Endodermal cell (in vitro differentiated cells): ENCODE measurements at regions not wholly inside any gene's neighbourhood (a gene's known extent, or its start where the extent isn't known, plus 50 kb on each side); places are given as distances from the start of the nearest gene placed in this dataset.

Source experiments
- DNase-seq: peaks from one replicate; pipeline ENCODE4 v3.0.0-alpha.2; 2017
- H3K27ac ChIP-seq: 2 replicates; pipeline ENCODE4 v1.5.1; 2013; ENCODE audit warnings: mild to moderate bottlenecking, low read depth, low read length, moderate library complexity
- H3K27me3 ChIP-seq: 2 replicates; pipeline ENCODE4 v1.6.1; 2013; ENCODE audit warnings: mild to moderate bottlenecking, low read length, moderate library complexity; ENCODE audit not compliant: insufficient read depth, control insufficient read depth, poor library complexity, severe bottlenecking
- H3K36me3 ChIP-seq: 2 replicates; pipeline ENCODE4 v1.7.0; 2013; ENCODE audit warnings: mild to moderate bottlenecking, low read length, moderate library complexity; ENCODE audit not compliant: control insufficient read depth, insufficient read depth
- H3K4me1 ChIP-seq: one replicate; pipeline ENCODE4 v1.7.0; 2013; ENCODE audit warnings: low read length; ENCODE audit not compliant: control insufficient read depth, insufficient read depth
- H3K4me3 ChIP-seq: 2 replicates; pipeline ENCODE4 v1.5.1; 2013; ENCODE audit warnings: mild to moderate bottlenecking, low read length, moderate library complexity
- H3K9ac ChIP-seq: 2 replicates; pipeline ENCODE4 v1.6.1; 2013; ENCODE audit warnings: mild to moderate bottlenecking, low read length, moderate library complexity; ENCODE audit not compliant: poor library complexity, severe bottlenecking; ENCODE audit errors: extremely low read depth
- H3K9me3 ChIP-seq: 2 replicates; pipeline ENCODE4 v1.6.1; 2013; ENCODE audit warnings: mild to moderate bottlenecking, low read length, moderate library complexity; ENCODE audit not compliant: control insufficient read depth
- H3K27ac Mint-ChIP-seq: 2 replicates; pipeline ENCODE4 v1.8.0; 2020; ENCODE audit warnings: mixed read lengths
- H3K27me3 Mint-ChIP-seq: 2 replicates; pipeline ENCODE4 v1.8.0; 2021; ENCODE audit warnings: mild to moderate bottlenecking, mixed read lengths; ENCODE audit not compliant: insufficient read depth
- H3K36me3 Mint-ChIP-seq: 2 replicates; pipeline ENCODE4 v1.8.0; 2020; ENCODE audit warnings: low read depth, mixed read lengths
- H3K4me1 Mint-ChIP-seq: 2 replicates; pipeline ENCODE4 v1.8.0; 2020; ENCODE audit warnings: mixed read lengths
- H3K4me3 Mint-ChIP-seq: 2 replicates; pipeline ENCODE4 v1.8.0; 2020; ENCODE audit warnings: mild to moderate bottlenecking, moderate library complexity, mixed read lengths
- H3K9me3 Mint-ChIP-seq: 2 replicates; pipeline ENCODE4 v1.8.0; 2020; ENCODE audit warnings: mild to moderate bottlenecking, mixed read lengths
- WGBS, 2 experiments: methylation state at CpG; one replicate each; pipeline versions ENCODE4 v1.1.5 to v1.1.7; 2013; ENCODE audit warnings: missing lambda C conversion rate in 2 of 2, mixed read lengths in 1 of 2; ENCODE audit not compliant: insufficient coverage in 1 of 2, insufficient read length in 1 of 2; 5-methylcytosine and 5-hydroxymethylcytosine counted together
- TF ChIP-seq, protein P1 (sequence below): fragments of 200-600 bp; sonication (generic); conservative IDR thresholded peaks from 2 replicates; pipeline ENCODE4 v1.5.0; 2021; ENCODE audit warnings: antibody characterized with exemption, mild to moderate bottlenecking

- no peaks in the 10 kb centered on the region for H3K4me1 Mint-ChIP-seq
- no peak overlapping the region for H3K27ac ChIP-seq
- 92% methylated on average over 11 to 12 of the region's 12 CpGs for WGBS, 2 experiments
- H3K27ac Mint-ChIP-seq, result no peak overlapping the region
- H3K4me1 ChIP-seq, result no peaks in the 10 kb centered on the region
- H3K9me3 Mint-ChIP-seq, result peaks cover 6% of the 10 kb centered on the region
- H3K9ac ChIP-seq, result no peak overlapping the region
- no peaks in the 10 kb centered on the region for H3K27me3 ChIP-seq
- H3K4me3 Mint-ChIP-seq, result no peak overlapping the region
- no peaks in the 10 kb centered on the region for H3K36me3 ChIP-seq
- H3K36me3 Mint-ChIP-seq, result no peaks in the 10 kb centered on the region
- no peaks in the 10 kb centered on the region for H3K27me3 Mint-ChIP-seq
- no peak overlapping the region for H3K4me3 ChIP-seq
- H3K9me3 ChIP-seq, result no peaks in the 10 kb centered on the region
- TF ChIP-seq, protein P1, sequence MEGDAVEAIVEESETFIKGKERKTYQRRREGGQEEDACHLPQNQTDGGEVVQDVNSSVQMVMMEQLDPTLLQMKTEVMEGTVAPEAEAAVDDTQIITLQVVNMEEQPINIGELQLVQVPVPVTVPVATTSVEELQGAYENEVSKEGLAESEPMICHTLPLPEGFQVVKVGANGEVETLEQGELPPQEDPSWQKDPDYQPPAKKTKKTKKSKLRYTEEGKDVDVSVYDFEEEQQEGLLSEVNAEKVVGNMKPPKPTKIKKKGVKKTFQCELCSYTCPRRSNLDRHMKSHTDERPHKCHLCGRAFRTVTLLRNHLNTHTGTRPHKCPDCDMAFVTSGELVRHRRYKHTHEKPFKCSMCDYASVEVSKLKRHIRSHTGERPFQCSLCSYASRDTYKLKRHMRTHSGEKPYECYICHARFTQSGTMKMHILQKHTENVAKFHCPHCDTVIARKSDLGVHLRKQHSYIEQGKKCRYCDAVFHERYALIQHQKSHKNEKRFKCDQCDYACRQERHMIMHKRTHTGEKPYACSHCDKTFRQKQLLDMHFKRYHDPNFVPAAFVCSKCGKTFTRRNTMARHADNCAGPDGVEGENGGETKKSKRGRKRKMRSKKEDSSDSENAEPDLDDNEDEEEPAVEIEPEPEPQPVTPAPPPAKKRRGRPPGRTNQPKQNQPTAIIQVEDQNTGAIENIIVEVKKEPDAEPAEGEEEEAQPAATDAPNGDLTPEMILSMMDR, result no peak
- DNase-seq, result no peak
Observed at GRCh38 chr1:5379176-5379759, 613.0 kb downstream of the NPHP4 start.

GRCh38 chr1:5376538-5377247 lies 615.5 kb downstream of the NPHP4 start:
- H3K36me3 Mint-ChIP-seq, result peaks cover 2% of the 10 kb centered on the region
- TF ChIP-seq, protein P1, result no peak
- Histone ChIP-seq H3K4me1 (no peaks in the 10 kb centered on the region), H3K36me3 (no peaks in the 10 kb centered on the region), H3K9ac (no peak overlapping the region), H3K27ac (no peak overlapping the region), H3K9me3 (peaks cover 13% of the 10 kb centered on the region), H3K4me3 (no peak overlapping the region), H3K27me3 (no peaks in the 10 kb centered on the region)
- WGBS, 2 experiments, result 87 to 89% methylated on average over 6 of the region's 6 CpGs
- H3K9me3 Mint-ChIP-seq, result peaks cover 27% of the 10 kb centered on the region
- no peaks in the 10 kb centered on the region for H3K4me1 Mint-ChIP-seq
- DNase-seq, result peak; percentile 73
- H3K27me3 Mint-ChIP-seq, result peaks cover 2% of the 10 kb centered on the region
- no peak overlapping the region for H3K27ac Mint-ChIP-seq
- no peak overlapping the region for H3K4me3 Mint-ChIP-seq

DNA sequence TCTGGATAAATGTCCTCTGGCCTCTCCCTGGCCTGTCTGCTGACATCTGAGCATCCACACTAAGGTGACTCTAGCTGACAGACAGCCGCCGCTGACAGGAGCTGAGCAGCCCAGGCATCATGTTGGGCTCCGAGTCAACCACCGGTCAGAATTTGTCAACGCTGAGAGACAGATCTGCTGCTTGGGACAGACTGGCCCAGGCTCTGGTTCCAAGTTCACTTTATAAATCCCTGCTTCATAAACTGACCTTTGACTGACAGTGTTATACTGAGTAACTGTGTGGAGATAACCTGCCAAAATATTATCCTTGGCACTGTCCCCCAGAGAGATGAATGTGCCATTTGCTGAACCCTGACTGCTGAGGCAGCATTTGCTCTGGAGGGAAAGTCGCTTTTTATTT lies 616.7 kb downstream of the NPHP4 start:
- Histone ChIP-seq H3K4me3 (no peak overlapping the region), H3K4me1 (no peaks in the 10 kb centered on the region), H3K9me3 (peaks cover 13% of the 10 kb centered on the region), H3K27me3 (no peaks in the 10 kb centered on the region), H3K27ac (no peak overlapping the region), H3K9ac (no peak overlapping the region), H3K36me3 (no peaks in the 10 kb centered on the region)
- no peak overlapping the region for H3K27ac Mint-ChIP-seq
- DNase-seq, result peak; percentile 20
- peaks cover 2% of the 10 kb centered on the region for H3K27me3 Mint-ChIP-seq
- TF ChIP-seq, protein P1, result no peak
- no peak overlapping the region for H3K4me3 Mint-ChIP-seq
- H3K9me3 Mint-ChIP-seq, result peaks cover 27% of the 10 kb centered on the region
- H3K36me3 Mint-ChIP-seq, result peaks cover 2% of the 10 kb centered on the region
- WGBS, 2 experiments, result 88 to 95% methylated on average over 4 to 6 of the region's 6 CpGs
- no peaks in the 10 kb centered on the region for H3K4me1 Mint-ChIP-seq
